H1 (cell line): ENCODE measurements at regions not wholly inside any gene's neighbourhood (a gene's known extent, or its start where the extent isn't known, plus 50 kb on each side); places are given as distances from the start of the nearest gene placed in this dataset.

ENCODE experiments used
- CTCF ChIA-PET: fragments of 300-600 bp; sonication (Branson Sonifier 250); formaldehyde crosslinking; loops from one replicate; lab custom pipeline; 2021; ENCODE audit not compliant: partially characterized antibody; lab: Charles Lee
- POLR2A ChIA-PET: fragments of 300-600 bp; sonication (Branson Sonifier 250); formaldehyde crosslinking; loops from one replicate; lab custom pipeline; 2021; ENCODE audit warnings: inconsistent platforms; ENCODE audit not compliant: partially characterized antibody; lab: Charles Lee
- DNase-seq, 2 experiments: peaks; one replicate each; pipeline versions ENCODE4 v3.0.0 to v3.0.0-alpha.2; 2010 to 2022; ENCODE audit warnings: low spot score in 2 of 2, low read depth in 1 of 2, mixed read lengths in 1 of 2
- FAIRE-seq: peaks from 2 replicates; lab custom pipeline; 2011; peaks lifted over from hg19 to GRCh38; lab: Jason Lieb, UNC
- H2AFZ ChIP-seq: 2 replicates; pipeline ENCODE4 v1.8.1; 2012; ENCODE audit warnings: low read length, inconsistent platforms
- H2AK5ac ChIP-seq: 2 replicates; pipeline ENCODE4 v1.6.1; 2013; ENCODE audit warnings: low read depth, low read length
- H2BK120ac ChIP-seq: replicated peaks from 2 replicates; pipeline ENCODE3; 2013; ENCODE audit warnings: low read depth, low read length, inconsistent platforms
- H2BK12ac ChIP-seq: 2 replicates; pipeline ENCODE4 v1.6.1; 2013; ENCODE audit warnings: low read depth, low read length
- H2BK15ac ChIP-seq: 2 replicates; pipeline ENCODE4 v1.6.1; 2013; ENCODE audit warnings: low read length
- H2BK20ac ChIP-seq: 2 replicates; pipeline ENCODE4 v1.6.1; 2013; ENCODE audit warnings: low read length
- H2BK5ac ChIP-seq: 2 replicates; pipeline ENCODE4 v1.6.1; 2013; ENCODE audit warnings: low read depth, low read length
- H3K14ac ChIP-seq: 2 replicates; pipeline ENCODE4 v1.6.1; 2013; ENCODE audit warnings: inconsistent platforms; ENCODE audit not compliant: insufficient read length
- H3K18ac ChIP-seq: 2 replicates; pipeline ENCODE4 v1.6.1; 2013; ENCODE audit warnings: low read length; ENCODE audit errors: extremely low read depth
- H3K23ac ChIP-seq: 2 replicates; pipeline ENCODE4 v1.6.1; 2013; ENCODE audit warnings: inconsistent platforms; ENCODE audit not compliant: insufficient read length
- H3K23me2 ChIP-seq: 2 replicates; pipeline ENCODE4 v1.6.1; 2013; ENCODE audit warnings: low read depth, low read length
- H3K27ac ChIP-seq: 2 replicates; pipeline ENCODE4 v1.6.1; 2011; ENCODE audit warnings: low read depth, low read length, inconsistent platforms
- H3K27me3 ChIP-seq, 4 experiments: replicated peaks in 1 of 4; 1 replicate in 1 of 4; 2 replicates in 3 of 4; pipeline versions ENCODE4 v1.6.1 to v1.8.1; 2011 to 2013; ENCODE audit warnings: low read length in 3 of 4, mild to moderate bottlenecking in 3 of 4, inconsistent platforms in 2 of 4, mixed read lengths in 2 of 4, moderate library complexity in 1 of 4; ENCODE audit not compliant: control insufficient read depth in 3 of 4, insufficient read depth in 3 of 4; ENCODE audit errors: extremely low read depth in 1 of 4
- H3K36me3 ChIP-seq, 4 experiments: 2 replicates each; pipeline versions ENCODE4 v1.6.1 to v1.8.1; 2011 to 2013; ENCODE audit warnings: mild to moderate bottlenecking in 4 of 4, low read length in 3 of 4, moderate library complexity in 2 of 4, control low read depth in 1 of 4, inconsistent platforms in 1 of 4; ENCODE audit not compliant: insufficient read depth in 4 of 4, control insufficient read depth in 2 of 4
- H3K4ac ChIP-seq: replicated peaks from 2 replicates; pipeline ENCODE3; 2013; ENCODE audit warnings: low read length, low read depth, mixed read lengths, inconsistent platforms; ENCODE audit not compliant: insufficient read length
- H3K4me1 ChIP-seq, 4 experiments: replicated peaks in 1 of 4; 1 replicate in 1 of 4; 2 replicates in 3 of 4; pipeline versions ENCODE4 v1.6.1 to v1.8.1; 2011 to 2013; ENCODE audit warnings: low read length in 3 of 4, inconsistent platforms in 2 of 4, mixed read lengths in 1 of 4; ENCODE audit not compliant: insufficient read depth in 4 of 4, control insufficient read depth in 3 of 4
- H3K4me2 ChIP-seq, 2 experiments: 2 replicates each; pipeline versions ENCODE4 v1.6.1 to v1.8.1; 2011 to 2013; ENCODE audit warnings: low read depth in 2 of 2, low read length in 2 of 2, control low read depth in 1 of 2, inconsistent platforms in 1 of 2, mild to moderate bottlenecking in 1 of 2; ENCODE audit not compliant: insufficient read depth in 1 of 2
- H3K4me3 ChIP-seq, 4 experiments: fragments of 200-600, 300-600 bp in 1 of 4; sonication (generic), shearing (Covaris generic), sonication (Bioruptor Twin) in 1 of 4; 2 replicates each; pipeline versions ENCODE4 v1.5.1 to v1.8.1; 2011 to 2016; ENCODE audit warnings: low read length in 4 of 4, low read depth in 3 of 4, control low read depth in 2 of 4, inconsistent platforms in 2 of 4, mild to moderate bottlenecking in 2 of 4, mixed read lengths in 1 of 4, moderate library complexity in 1 of 4; ENCODE audit not compliant: insufficient read depth in 2 of 4; ENCODE audit errors: extremely low read depth in 1 of 4
- H3K56ac ChIP-seq: replicated peaks from 2 replicates; pipeline ENCODE3; 2013; ENCODE audit warnings: low read depth, mild to moderate bottlenecking, mixed read lengths, low read length, inconsistent platforms; ENCODE audit not compliant: insufficient read length
- H3K79me1 ChIP-seq: 2 replicates; pipeline ENCODE4 v1.6.1; 2013; ENCODE audit warnings: low read depth, low read length, control low read depth
- H3K79me2 ChIP-seq, 2 experiments: 2 replicates each; pipeline versions ENCODE4 v1.6.1 to v1.8.1; 2012 to 2013; ENCODE audit warnings: low read length in 2 of 2, mild to moderate bottlenecking in 2 of 2, inconsistent platforms in 1 of 2; ENCODE audit not compliant: insufficient read depth in 2 of 2, control insufficient read depth in 1 of 2
- H3K9ac ChIP-seq, 4 experiments: replicated peaks in 1 of 4; 1 replicate in 1 of 4; 2 replicates in 3 of 4; pipeline versions ENCODE4 v1.6.1 to v1.8.1; 2011 to 2013; ENCODE audit warnings: low read depth in 3 of 4, low read length in 3 of 4, control low read depth in 2 of 4, mild to moderate bottlenecking in 2 of 4, moderate library complexity in 2 of 4, inconsistent platforms in 1 of 4; ENCODE audit errors: extremely low read depth in 1 of 4
- H3K9me3 ChIP-seq, 2 experiments: 2 replicates each; pipeline versions ENCODE4 v1.6.1 to v1.8.1; 2012 to 2013; ENCODE audit warnings: mild to moderate bottlenecking in 2 of 2, moderate library complexity in 2 of 2, control low read depth in 1 of 2, inconsistent platforms in 1 of 2, low read depth in 1 of 2, low read length in 1 of 2, mixed read lengths in 1 of 2; ENCODE audit not compliant: insufficient read depth in 2 of 2
- H4K20me1 ChIP-seq, 2 experiments: replicated peaks in 1 of 2; 2 replicates each; pipeline versions ENCODE3 to v1.8.1; 2011 to 2013; ENCODE audit warnings: inconsistent platforms in 2 of 2, low read length in 2 of 2, mild to moderate bottlenecking in 1 of 2; ENCODE audit not compliant: insufficient read depth in 2 of 2, control insufficient read depth in 1 of 2
- H4K5ac ChIP-seq: 2 replicates; pipeline ENCODE4 v1.6.1; 2013; ENCODE audit warnings: low read length, low read depth, mixed read lengths, inconsistent platforms; ENCODE audit not compliant: insufficient read length
- H4K8ac ChIP-seq: 2 replicates; pipeline ENCODE4 v1.8.0; 2013; ENCODE audit warnings: mild to moderate bottlenecking, moderate library complexity, low read length, inconsistent platforms; ENCODE audit not compliant: insufficient read depth; ENCODE audit errors: extremely low read depth
- H4K91ac ChIP-seq: replicated peaks from 2 replicates; pipeline ENCODE3; 2013; ENCODE audit warnings: low read length, mixed read lengths, inconsistent platforms; ENCODE audit not compliant: insufficient read length
- CREB1 ChIP-seq: IDR thresholded peaks from 2 replicates; pipeline ENCODE4 v1.6.1; 2012; ENCODE audit warnings: inconsistent platforms
- EGR1 ChIP-seq: IDR thresholded peaks from 2 replicates; pipeline ENCODE4 v1.6.1; 2011; ENCODE audit warnings: low read depth, low read length, borderline replicate concordance
- KDM1A ChIP-seq: fragments of 200-600, 300-600 bp; sonication (generic); IDR thresholded peaks from 2 replicates; pipeline ENCODE4 v1.7.1; 2016; ENCODE audit warnings: mild to moderate bottlenecking, low read length, borderline replicate concordance
- MAFK ChIP-seq: IDR thresholded peaks from 2 replicates; pipeline ENCODE4 v1.6.1; 2012; ENCODE audit warnings: low read depth, mild to moderate bottlenecking, improper control_type of control experiment, low read length
- NANOG ChIP-seq: IDR thresholded peaks from 2 replicates; pipeline ENCODE4 v1.6.1; 2011; ENCODE audit warnings: low read length, low read depth, mild to moderate bottlenecking, inconsistent platforms; ENCODE audit not compliant: insufficient read depth, poor library complexity, severe bottlenecking
- POLR2A ChIP-seq, 2 experiments: IDR thresholded peaks; 1 replicate in 1 of 2; 2 replicates in 1 of 2; pipeline ENCODE4 v1.6.1; 2011; ENCODE audit warnings: low read depth in 2 of 2, low read length in 2 of 2, mild to moderate bottlenecking in 2 of 2; ENCODE audit errors: control extremely low read depth in 1 of 2
- SIRT6 ChIP-seq: IDR thresholded peaks from one replicate; pipeline ENCODE4 v1.7.1; 2012; ENCODE audit warnings: low read length, inconsistent platforms
- SRF ChIP-seq: IDR thresholded peaks from 2 replicates; pipeline ENCODE4 v1.6.1; 2011; ENCODE audit warnings: mild to moderate bottlenecking, low read depth, low read length, moderate library complexity
- WGBS, 2 experiments: shearing (Covaris generic) in 1 of 2; methylation state at CpG; one replicate each; pipeline versions ENCODE4 v1.1.6 to v1.1.7; 2013 to 2015; ENCODE audit warnings: low lambda C conversion rate in 2 of 2, mixed read lengths in 2 of 2, inconsistent platforms in 1 of 2, low coverage in 1 of 2, missing lambda C conversion rate in 1 of 2; ENCODE audit not compliant: insufficient replicate concordance in 2 of 2, insufficient coverage in 1 of 2, insufficient read length in 1 of 2; ENCODE audit errors: extremely low coverage in 1 of 2, missing lambda C conversion rate in 1 of 2; 5-methylcytosine and 5-hydroxymethylcytosine counted together

DNA sequence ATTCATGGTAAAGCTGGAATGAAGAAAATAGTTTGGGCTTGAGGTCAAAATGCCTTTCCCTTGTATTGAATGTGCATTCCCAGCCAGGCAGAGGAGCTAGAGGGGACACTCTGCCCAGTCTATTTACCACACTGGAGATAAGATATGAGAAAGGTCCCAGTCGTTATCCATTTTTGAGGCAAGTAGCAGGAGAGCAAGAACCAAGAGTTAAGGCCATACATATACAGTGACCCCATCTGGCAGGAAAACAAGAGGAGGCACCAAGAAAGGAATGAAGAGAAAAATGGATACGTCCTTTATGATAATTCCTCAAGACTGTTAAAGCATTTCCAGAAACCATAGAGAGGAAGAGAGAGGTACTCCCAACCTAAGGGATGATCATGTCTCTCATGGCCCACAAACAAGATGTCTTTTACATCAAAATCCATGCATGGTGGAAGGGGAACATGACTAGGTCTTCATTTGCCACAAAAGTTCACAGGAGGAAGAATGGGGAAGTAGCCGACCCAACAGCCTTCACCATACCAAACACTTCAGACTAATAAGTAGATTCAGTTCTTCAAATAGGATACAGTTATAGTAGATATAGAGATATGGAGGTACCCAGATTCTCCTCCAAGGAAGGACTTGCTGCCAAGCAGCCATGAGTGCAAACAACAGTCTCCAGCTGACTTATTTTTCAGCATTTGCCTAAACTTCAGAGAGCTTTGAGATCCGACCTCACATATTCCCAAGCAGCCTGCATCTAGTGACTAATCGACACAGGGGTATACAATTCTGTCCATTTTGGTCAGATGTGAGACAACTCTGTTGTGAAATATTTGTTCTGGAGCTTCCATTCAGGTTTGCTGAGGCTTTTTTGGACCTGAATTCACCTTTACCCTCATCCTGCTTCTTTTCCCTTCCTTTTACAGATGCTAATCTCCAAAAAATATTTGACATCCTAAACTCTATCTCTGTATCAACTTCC, 61.1 kb upstream of the CCDC71L start:
- H2BK120ac ChIP-seq = no peak overlapping the region
- TF ChIP-seq KDM1A (no peak), SIRT6 (no peak), CREB1 (no peak), NANOG (no peak), EGR1 (no peak), MAFK (no peak), POLR2A (IDR thresholded peaks at IDR 0.05; ENCODE audit: control extremely low read depth in 1 of 2, low read depth in 2 of 2, low read length in 2 of 2) (no peak), SRF (no peak)

More for the DNA sequence above, 61.1 kb upstream of the CCDC71L start:
- H4K5ac ChIP-seq = no peak overlapping the region
- CTCF ChIA-PET = interaction anchor here (0.9 to 1.5 kb wide), 2 partner anchors 26 to 63 kb away, joined by 3 read pairs; no protein-coding TSS in a partner anchor
- H2BK20ac ChIP-seq = no peak overlapping the region
- no peak overlapping the region for H3K18ac ChIP-seq
- H3K56ac ChIP-seq = no peak overlapping the region
- H3K27me3 ChIP-seq = no peaks in the 10 kb centered on the region; a peak in 1 of 7 replicates
- no peak overlapping the region for H3K23ac ChIP-seq
- no peak for FAIRE-seq
- no peak overlapping the region for H2BK5ac ChIP-seq
- peaks cover 0 to 2% (median 0%) of the 10 kb centered on the region in 4 experiments; a peak in 1 of 7 replicates for H3K4me1 ChIP-seq
- H4K8ac ChIP-seq = no peak overlapping the region
- H3K4me3 ChIP-seq = no peak overlapping the region
- H3K9ac ChIP-seq = no peak overlapping the region
- no peaks in the 10 kb centered on the region for H3K36me3 ChIP-seq
- DNase-seq = no peak
- H2AK5ac ChIP-seq = no peak overlapping the region
- H4K91ac ChIP-seq = no peak overlapping the region
- no peaks in the 10 kb centered on the region for H4K20me1 ChIP-seq
- no peaks in the 10 kb centered on the region for H3K79me1 ChIP-seq
- no peaks in the 10 kb centered on the region for H3K23me2 ChIP-seq
- no peak overlapping the region for H2AFZ ChIP-seq
- H3K4me2 ChIP-seq = no peak overlapping the region
- 90% methylated on average over 5 of the region's 5 CpGs; no CpG with 5 or more reads in 1 of the 2 experiments for WGBS, 2 experiments
- POLR2A ChIA-PET = no interaction called here
- no peaks in the 10 kb centered on the region for H3K79me2 ChIP-seq
- no peak overlapping the region for H2BK12ac ChIP-seq
- no peak overlapping the region for H2BK15ac ChIP-seq
- H3K14ac ChIP-seq = no peak overlapping the region
- no peak overlapping the region for H3K27ac ChIP-seq
- no peak overlapping the region for H3K4ac ChIP-seq
- no peaks in the 10 kb centered on the region for H3K9me3 ChIP-seq
